Ovary (tissue), 7 donors: ENCODE measurements at regions not wholly inside any gene's neighbourhood (a gene's known extent, or its start where the extent isn't known, plus 50 kb on each side); places are given as distances from the start of the nearest gene placed in this dataset.

Experiments
- DNase-seq, 5 donors: peaks; one replicate each; pipeline ENCODE4 v3.0.0-alpha.2; 2019 to 2020
- H3K27ac ChIP-seq, 2 donors: fragments of 200-600 bp; one replicate each; pipeline versions ENCODE4 v1.5.1 to v1.8.0; 2019 to 2022
- H3K27me3 ChIP-seq: fragments of 200-600 bp; one replicate; pipeline ENCODE4 v1.8.0; 2022
- H3K36me3 ChIP-seq: fragments of 200-600 bp; sonication (generic); one replicate; pipeline ENCODE4 v1.5.1; 2019
- H3K4me1 ChIP-seq: one replicate; pipeline ENCODE4 v1.8.1; 2013; ENCODE audit warnings: mild to moderate bottlenecking, moderate library complexity; ENCODE audit not compliant: insufficient read depth
- H3K4me3 ChIP-seq: fragments of 200-600 bp; sonication (generic); one replicate; pipeline ENCODE4 v1.5.1; 2017
- H3K9me3 ChIP-seq, 2 donors: fragments of 200-600 bp in 1 of 2; sonication (generic) in 1 of 2; one replicate each; pipeline versions ENCODE4 v1.5.1 to v1.8.1; 2013 to 2019; ENCODE audit warnings: mild to moderate bottlenecking in 1 of 2, moderate library complexity in 1 of 2
- CTCF ChIP-seq, 3 donors: fragments of 450-650 bp in 2 of 3; fragments of 200-600 bp in 1 of 3; IDR thresholded peaks; one replicate each; pipeline versions ENCODE4 v1.5.1 to v1.8.0; 2016 to 2022; ENCODE audit warnings: antibody characterized with exemption in 3 of 3, mild to moderate bottlenecking in 1 of 3
- EP300 ChIP-seq: sonication (generic); formaldehyde crosslinking; IDR thresholded peaks from one replicate; pipeline ENCODE4 v1.6.1; 2017; ENCODE audit warnings: antibody characterized with exemption
- POLR2A ChIP-seq: fragments of 450-650 bp; IDR thresholded peaks from one replicate; pipeline ENCODE4 v1.6.1; 2017; ENCODE audit warnings: antibody characterized with exemption, mild to moderate bottlenecking, moderate library complexity
- WGBS, 3 donors: extraction: QIAGEN DNeasy Blood & Tissue Kit in 1 of 3; methylation state at CpG; one replicate each; pipeline versions ENCODE4 v1.1.5 to v1.1.7; 2013 to 2017; 5-methylcytosine and 5-hydroxymethylcytosine counted together
- intact Hi-C, 4 donors: fragments of 100-400 bp; cut with DNase I; formaldehyde crosslinking; loops; one replicate each; pipeline versions ENCODE4 v1.11.0 to v1.15.1; 2022 to 2023
- donor health status: DM: no; HTN: no; CAD: no; lungs with moderate emphysema.
- donor health status: DM: no; HTN: no; CAD: no.
- donor health status: Bipolar disorder and iron deficiency.
- donor health status: DM: no; HTN: no; CAD: no.
- donor health status: DM: yes; HTN: yes; CAD: no.

GRCh38 chr4:35147761-35148160, 1096.6 kb downstream of the ARAP2 start:
- intact Hi-C loops = no loop called here

GRCh38 chr4:35151816-35152572, 1092.3 kb downstream of the ARAP2 start:
- WGBS, 3 donors = 74 to 84% (median 83%) methylated on average over 10 of the region's 10 CpGs
- Histone ChIP-seq H3K27ac (no peak overlapping the region), H3K9me3 (no peaks in the 10 kb centered on the region), H3K4me3 (no peak overlapping the region), H3K4me1 (no peaks in the 10 kb centered on the region), H3K36me3 (no peaks in the 10 kb centered on the region), H3K27me3 (no peaks in the 10 kb centered on the region)
- TF ChIP-seq POLR2A = no peak
- no peak for TF ChIP-seq CTCF (IDR thresholded peaks at IDR 0.05)
- intact Hi-C loops = no loop called here
- no peak for DNase-seq

More at GRCh38 chr4:35147761-35148160, 1096.6 kb downstream of the ARAP2 start:
- no peaks in the 10 kb centered on the region for H3K36me3 ChIP-seq
- H3K9me3 ChIP-seq = no peaks in the 10 kb centered on the region
- H3K4me3 ChIP-seq = no peak overlapping the region
- TF ChIP-seq POLR2A = no peak
- TF ChIP-seq CTCF (IDR thresholded peaks at IDR 0.05) = no peak
- TF ChIP-seq EP300 = no peak
- DNase-seq = no peak
- H3K27ac ChIP-seq = no peak overlapping the region
- H3K27me3 ChIP-seq = no peaks in the 10 kb centered on the region
- 90 to 95% (median 90%) methylated on average over 1 of the region's 1 CpG for WGBS, 3 donors
- no peaks in the 10 kb centered on the region for H3K4me1 ChIP-seq

GRCh38 chr4:35163168-35163567, 1081.1 kb downstream of the ARAP2 start:
- intact Hi-C loops = no loop called here
- Histone ChIP-seq H3K4me3 (no peak overlapping the region), H3K27ac (no peak overlapping the region), H3K4me1 (no peaks in the 10 kb centered on the region), H3K36me3 (no peaks in the 10 kb centered on the region), H3K27me3 (no peaks in the 10 kb centered on the region), H3K9me3 (no peaks in the 10 kb centered on the region)
- no peak for DNase-seq
- TF ChIP-seq CTCF (IDR thresholded peaks at IDR 0.05) (no peak), POLR2A (no peak)
- WGBS, 3 donors = 36 to 61% (median 47%) methylated on average over 1 of the region's 1 CpG

GRCh38 chr4:35164063-35164462, 1080.3 kb downstream of the ARAP2 start:
- Histone ChIP-seq H3K9me3 (no peaks in the 10 kb centered on the region), H3K4me3 (no peak overlapping the region), H3K27me3 (no peaks in the 10 kb centered on the region), H3K27ac (no peak overlapping the region), H3K36me3 (no peaks in the 10 kb centered on the region), H3K4me1 (no peaks in the 10 kb centered on the region)
- DNase-seq = no peak
- TF ChIP-seq POLR2A (no peak), EP300 (no peak), CTCF (IDR thresholded peaks at IDR 0.05) (no peak)
- intact Hi-C loops = no loop called here
- WGBS, 3 donors = 88 to 91% (median 88%) methylated on average over 1 of the region's 1 CpG
